GM19455 (cell line): ENCODE measurements at regions not wholly inside any gene's neighbourhood (a gene's known extent, or its start where the extent isn't known, plus 50 kb on each side); places are given as distances from the start of the nearest gene placed in this dataset.

Experiments used
- ATAC-seq: cut with Tn5 transposase; IDR thresholded peaks from one replicate; pipeline ENCODE4 v1.9.1; 2021; ENCODE audit not compliant: unreplicated experiment

DNA sequence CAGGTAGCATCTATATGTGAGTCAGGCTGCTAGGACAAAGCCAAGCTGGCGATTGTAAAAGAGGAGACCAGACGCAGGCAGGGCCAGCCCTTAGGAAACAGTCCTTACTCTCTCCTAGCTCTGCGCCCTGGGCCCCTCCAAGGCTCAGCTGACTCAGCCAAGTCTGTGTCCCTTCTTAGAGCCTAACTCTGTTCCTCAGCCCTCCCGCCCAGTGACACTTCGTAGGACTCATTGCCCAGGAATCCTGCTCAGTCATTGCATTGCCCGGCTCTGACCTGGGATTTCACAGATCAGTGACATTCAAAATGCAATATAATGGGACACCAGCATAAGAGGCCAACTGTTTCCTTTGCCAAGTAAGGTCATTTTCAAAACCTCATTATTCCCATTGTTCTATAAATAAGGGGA lies 244.2 kb downstream of the TLE3 start:
- no peak for ATAC-seq

DNA sequence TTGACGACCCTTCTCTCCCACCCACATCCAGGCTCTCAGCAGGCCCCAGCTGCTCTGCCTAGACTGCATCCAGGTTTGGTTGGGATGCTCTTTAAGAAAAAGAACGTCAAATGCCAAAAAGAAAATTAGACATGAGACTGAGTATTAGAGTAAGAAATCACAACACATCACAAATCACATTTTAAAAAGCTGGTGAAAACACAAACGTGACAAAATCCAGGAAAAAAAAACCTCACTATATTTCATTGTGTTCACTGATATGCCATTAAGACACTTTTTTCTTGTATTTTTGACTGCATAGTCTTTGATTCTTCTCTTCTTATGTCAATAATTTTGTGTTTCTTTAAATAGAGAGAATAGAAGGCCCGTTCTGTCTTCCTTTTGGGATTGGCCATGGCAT lies 243.7 kb downstream of the TLE3 start:
- no peak for ATAC-seq

DNA sequence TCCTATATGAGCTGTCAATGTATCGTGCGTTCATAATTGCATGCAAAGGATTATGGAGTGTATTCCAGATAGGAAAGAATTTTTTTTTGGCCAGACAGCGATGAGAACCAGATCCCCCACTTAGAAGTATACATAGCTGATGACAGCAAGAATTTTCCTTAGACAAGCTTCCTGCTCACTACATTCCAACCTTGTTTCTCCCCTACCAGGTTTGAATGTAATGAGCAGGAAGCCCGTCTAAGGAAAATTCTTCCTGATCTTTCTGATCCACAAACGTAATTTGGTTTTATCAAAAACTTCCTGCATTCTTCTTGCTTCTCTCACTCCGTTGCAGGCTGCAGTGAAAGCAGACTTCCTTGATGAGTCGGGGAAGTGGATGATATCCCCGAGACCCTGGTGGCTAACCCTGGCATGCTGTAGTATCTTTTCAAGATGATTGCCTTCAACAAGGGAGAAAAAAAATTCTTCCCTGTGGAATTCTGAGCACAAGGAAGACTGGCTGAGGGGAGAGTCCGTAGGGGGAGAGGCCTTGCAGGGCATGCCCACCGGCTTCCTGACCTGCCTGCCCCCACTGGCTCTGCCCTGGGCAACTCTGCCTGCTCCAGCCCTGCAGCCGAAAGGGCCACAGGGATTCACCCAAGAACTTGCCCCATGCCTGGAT lies 243.1 kb downstream of the TLE3 start:
- ATAC-seq, result no peak

DNA sequence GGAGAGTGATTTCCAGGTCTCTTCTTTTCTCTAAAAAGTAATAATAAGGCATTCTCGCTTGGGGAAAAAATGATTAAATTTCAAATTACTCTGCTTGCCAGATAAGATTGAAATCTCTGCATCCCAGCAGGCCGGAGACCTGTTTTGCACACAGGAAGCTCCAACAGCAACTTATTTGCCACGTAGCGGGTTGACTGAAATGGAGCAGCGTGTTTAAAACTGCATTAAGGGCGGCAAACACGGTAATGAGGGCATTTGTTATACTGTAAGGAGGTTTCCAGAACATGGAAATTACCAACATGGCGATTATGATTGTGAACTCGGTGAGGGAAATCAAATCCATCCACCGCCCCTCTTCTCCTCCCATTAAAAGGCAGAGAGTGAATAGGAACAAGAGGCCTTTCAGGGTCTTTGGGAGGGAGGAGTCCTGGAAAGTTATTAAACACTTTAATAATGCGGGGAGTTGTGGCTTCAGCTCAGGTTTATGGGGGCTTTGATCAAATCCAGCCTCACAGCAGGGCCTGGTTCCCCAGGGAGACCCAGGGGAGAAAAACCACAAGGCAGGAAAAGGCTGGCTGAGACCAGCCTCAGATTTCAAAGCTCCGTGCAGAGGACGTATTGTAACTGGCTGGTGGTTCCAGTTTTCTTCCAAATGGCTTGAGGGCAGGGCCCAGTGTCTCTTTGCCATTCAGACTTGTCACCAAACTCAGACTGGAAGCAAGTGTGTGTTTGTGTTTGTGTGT lies 242.3 kb downstream of the TLE3 start:
- ATAC-seq, result no peak

DNA sequence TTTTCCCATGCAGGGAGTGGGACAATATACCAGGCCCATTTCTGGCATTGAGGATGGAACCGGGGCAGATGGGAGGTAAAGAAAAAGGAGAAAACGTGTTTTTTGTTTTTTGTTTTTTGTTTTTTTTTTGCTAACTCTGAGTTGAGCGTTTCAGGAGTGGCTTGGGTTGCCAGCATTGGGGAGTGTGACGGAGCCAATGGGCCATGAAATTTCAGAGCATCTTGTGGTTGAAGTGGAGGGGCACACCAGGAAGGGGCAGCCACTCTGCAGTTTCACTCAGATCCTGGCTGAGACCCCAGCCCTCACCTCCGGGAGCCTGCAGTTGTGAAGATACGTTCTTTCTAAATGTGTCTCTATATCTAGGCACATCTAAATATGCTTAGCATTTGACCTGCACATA lies 240.5 kb downstream of the TLE3 start:
- no peak for ATAC-seq

DNA sequence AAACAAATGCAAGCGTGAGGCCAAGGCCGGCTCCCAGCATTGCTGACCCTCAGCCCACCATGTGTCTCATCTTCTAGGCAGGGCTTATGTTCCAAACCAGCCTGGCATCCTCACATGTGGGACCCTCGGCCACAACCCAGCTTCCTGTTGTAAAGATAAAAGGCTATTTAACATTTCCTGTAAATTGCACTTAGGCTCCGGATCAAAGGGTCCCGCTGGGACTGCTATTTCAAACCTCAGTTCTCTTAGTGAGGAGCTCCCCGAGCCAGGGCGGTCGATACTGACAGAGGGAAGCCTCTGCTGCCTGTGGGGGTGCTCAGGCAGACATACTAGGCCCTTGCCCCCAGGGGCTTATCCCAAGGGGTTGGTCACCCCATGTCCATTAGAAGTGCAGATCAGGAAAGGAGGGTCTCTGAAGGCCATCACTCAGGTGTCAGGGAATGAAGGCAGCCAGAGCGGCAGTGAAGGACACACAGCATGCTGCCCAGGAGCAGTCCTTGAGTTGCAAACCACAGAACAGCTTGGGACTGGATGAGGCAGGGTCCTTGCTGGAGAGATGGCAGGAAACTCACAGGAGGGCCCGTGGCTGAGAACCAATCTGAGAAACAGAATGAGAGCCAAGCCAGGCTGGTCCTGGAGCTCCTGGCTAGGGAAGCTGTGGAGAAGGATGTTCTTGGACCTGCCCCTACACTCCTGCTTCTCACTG lies 239.9 kb downstream of the TLE3 start:
- no peak for ATAC-seq

DNA sequence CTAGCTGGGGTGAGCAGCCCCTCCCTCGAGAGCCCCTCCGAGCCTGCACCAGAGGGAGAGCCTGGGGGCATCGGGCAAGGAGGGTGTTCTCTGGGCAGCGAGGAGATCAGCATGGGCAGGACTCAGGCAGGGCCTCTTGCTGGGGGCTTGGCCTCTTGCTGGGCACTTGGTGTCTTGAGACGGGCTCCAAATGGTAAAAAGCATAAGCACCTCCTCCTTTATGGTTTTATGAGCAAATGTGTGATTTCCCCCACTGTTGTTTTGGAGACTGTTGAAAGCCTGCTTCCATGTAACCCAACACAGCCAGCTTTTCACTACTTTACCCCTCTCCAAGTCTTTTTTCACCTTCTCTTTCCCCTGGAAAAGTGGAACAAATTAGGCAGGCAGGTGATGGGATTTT lies 239.3 kb downstream of the TLE3 start:
- ATAC-seq, result no peak

DNA sequence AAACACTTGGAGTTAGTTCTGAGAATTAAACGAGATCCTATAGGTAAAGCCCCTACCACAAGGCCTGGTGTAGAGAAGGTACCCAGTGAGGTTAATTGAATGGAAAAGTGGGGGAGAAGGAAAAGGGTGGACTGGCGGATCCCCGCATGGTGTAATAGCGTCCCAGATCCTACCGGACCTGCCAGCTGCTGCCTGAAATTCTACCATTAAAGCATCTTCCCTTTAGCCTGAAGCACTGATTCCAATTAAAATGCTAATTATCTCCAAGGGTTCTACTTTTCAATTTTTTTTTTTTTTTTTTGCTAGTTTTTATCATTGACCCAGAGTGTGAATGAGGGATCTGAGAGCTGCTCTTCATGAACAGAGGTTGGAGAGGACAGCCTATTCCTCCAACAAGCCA lies 237.9 kb downstream of the TLE3 start:
- no peak for ATAC-seq

DNA sequence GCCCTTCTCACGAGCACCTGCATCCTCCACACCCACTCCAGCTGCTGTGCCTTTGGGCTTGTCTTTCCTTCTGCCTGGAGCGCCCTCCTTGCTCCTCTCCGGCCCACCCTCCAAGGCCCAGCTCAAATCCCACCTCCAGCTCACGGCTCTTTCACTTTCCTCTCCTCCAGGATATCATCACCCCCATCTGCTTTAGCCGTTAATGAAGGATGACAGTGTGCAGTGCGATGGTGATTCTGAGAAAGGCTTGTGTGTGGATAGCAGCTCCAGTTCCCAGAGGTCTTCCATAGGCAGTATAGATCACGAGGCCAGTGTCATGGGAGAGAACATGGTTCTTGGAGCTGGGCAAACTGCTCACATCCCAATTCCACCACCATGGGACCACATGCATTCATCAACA lies 237.4 kb downstream of the TLE3 start:
- ATAC-seq, result no peak

DNA sequence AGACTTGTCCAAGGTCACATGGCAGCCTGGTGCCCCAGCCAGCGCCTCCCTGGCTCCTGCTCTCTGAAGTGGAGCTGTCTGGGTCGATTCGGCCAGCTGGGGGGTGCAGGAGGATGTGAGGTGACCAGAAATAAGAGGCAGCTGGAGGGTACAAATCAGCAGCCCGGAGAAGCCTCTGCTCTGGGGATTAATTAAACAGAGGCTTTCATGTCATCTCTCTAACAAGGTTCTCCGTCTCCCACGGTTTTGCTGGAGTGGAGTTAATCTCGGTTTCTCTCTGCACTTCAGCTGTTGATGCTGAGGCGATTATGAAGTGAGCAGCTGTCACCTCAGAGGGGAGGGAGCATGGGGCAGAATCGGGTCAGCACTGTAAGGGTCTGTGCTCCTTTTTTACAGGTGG lies 236.8 kb downstream of the TLE3 start:
- ATAC-seq, result no peak

DNA sequence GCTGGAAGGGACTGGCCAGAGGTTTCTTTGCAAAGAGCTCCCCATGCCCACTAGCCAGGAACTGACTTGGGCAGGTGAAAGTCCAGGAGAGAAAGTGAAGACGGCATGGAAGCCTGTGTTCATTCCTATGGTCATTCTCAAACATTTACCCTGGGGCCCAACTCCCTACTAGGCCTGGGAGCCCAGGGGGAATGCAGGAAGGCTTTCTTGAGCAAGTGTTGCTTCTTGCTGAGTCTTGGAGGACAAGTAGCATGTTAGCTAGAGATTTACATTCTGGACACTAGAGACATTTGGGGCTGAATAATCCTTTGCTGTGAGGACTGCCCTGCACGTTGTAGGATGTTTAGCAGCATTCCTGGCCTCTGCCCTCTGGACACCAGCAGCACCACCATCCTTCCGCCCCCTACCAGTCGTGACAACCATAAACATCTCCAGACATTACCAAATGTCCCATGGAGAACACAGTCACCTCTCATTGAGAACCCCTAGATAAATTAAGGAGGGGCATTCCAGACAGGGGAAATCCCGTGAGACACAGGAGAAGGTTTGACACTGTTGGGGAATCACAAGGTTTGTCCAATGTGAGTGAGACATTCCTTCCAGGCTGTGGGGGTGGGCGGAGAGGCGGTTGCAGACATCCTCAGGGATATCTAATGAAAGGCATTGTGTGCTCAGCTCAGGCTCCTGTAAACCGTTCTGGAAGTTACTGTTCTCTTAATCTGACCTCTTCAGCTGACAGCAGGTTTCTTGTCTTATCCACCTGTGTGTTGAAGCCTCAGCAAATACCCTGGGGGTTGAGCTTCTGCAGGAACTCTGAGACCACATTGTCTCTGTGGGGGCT lies 236.2 kb downstream of the TLE3 start:
- no peak for ATAC-seq

DNA sequence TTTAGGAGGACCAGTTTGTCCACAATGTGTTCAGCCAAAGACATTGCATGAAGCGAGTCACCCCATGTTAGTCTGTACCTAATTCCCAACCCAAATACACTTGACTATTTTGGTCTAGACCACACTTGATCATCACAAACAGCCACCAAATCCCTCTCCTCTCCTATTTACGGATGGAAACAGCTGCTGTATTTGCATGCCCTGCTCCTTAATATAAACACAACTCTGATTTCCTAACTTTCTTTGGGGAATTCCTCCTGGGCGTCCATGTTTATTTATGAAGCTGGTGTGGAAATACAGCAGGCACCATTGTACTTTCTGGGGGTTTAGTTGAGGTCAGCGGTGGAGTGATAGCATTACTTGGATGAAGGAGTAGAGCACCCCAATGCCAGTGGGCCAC lies 235.2 kb downstream of the TLE3 start:
- no peak for ATAC-seq

DNA sequence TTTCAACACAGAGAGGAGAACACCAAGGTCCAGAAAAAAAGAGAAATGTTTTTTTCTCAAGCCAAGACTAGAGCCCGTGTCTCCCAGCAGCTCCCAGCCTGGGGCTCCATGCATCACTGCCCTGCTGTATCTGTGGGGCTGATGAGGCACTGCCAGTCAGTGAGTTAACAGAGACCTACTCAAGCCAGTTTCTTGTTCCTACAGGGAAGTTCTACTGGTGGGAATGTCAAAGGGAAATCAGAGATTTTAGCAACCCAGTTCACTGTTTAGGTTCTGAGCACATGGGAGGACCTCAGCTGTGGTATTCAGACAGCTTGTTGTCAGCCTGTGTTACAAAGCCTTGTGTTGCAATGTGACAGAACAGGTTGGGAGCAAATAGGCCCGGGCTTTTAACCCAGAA lies 234.3 kb downstream of the TLE3 start:
- ATAC-seq, result no peak

DNA sequence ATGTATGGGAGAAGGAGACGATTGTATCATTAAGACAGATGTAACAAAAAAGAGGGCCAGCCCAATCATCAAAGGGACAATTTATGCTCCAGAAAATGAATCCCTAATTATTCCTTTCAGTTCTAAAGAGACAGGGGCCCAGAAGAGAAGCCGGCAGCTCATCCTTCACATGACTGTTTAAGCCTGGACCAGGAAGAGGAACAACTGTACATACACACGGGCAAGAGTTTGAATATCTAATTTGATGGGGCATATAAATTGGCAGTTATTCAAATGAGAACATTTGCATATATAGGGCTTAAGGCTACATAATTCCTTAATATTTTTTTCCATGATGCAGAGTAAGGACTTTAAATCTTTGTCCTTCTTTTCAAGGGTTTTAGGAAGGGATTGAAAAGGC lies 232.3 kb downstream of the TLE3 start:
- no peak for ATAC-seq

DNA sequence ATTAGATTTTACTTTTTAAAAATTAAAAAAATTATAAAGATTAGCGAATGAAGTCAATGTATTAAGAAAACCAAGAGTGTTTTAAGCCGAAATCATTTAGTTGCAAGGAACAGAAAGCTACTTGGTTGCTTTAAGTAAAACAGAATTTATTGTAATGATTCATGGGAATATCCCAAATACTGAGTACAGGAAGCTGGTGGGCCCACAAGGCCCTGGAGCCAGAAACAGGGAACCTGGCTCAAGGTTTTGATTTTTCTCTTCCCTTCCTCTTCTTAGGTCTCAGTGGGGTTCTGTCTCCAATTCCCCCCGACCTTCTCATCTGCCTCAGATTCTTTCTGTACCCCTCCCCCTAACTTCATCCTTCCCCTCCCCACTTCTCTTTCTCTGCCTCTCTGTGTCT lies 229.0 kb downstream of the TLE3 start:
- no peak for ATAC-seq

DNA sequence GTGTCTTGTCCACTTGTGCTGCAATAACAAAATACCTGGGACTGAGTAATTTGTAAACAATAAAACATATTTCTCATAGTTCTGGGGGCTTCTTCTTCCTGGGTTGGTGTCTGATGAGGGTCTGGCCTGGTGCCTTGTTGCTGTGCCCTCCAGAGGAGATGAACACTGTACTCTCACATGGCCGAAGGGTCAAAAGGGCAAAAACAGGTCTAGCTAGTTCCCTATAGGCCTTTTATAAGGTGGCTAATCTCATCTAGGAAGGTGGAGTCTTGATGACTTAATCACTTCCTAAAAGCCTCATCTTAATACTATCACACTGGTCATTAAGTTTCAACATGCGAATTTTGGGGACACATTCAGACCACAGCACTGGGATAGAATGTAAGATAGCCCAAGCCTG lies 228.4 kb downstream of the TLE3 start:
- no peak for ATAC-seq

DNA sequence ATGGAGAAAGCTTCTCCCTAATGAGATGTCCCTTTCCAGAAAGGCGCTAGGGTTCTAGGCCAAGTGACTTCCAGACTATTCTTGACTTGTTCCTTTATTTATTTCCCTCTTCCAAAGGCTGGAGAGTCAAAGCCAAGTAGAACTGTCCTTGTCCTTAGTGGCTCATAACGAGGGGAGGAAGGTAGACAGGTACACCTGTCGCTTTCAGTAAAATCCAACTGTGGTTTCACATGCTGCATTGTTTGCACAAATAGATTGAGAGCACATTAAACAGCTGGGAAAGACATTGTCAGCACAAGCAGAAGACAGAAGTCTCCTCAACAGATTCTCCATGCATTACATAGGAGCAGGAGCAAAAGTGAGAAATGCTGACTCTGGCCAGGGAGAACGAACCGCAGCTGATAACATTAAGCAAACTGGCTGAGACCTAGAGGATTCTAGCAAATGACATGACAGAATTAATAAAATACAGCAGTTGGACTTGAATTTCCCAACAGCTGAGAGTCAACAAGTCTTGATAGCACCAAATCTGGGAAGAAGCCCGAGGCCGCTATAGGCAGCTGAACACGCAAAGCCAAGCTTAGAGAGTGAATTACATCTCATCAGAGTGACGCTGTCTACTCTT lies 227.7 kb downstream of the TLE3 start:
- ATAC-seq, result no peak

DNA sequence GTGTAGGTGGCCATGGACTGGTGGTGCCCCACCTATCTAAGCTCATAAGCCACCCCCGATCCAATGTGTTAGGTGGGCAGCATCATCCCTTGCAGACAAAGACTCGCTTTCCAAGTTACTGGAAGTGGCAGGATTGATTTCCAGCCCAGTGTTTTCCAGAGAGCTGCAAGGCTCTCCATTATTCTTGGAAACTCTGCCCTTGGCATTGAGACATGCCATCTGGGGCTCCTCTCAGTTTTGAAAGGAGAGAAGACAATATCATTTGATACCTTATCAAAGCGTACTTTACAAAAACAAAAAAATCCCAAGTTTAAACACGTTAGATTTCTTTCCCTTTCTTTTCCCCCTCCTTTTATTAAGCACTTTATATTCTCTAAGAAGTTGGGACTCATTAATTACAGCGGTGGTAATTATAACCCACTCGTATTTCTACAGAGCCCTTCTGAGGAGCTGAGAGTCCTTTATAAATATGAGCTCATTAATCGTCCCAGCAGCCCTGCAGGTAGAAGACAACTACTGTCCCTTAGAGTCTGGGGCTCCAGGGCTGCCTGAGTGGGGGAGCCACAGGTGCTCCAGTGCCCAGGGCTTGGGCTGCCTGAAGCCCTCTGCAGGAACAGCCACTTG lies 226.1 kb downstream of the TLE3 start:
- ATAC-seq, result no peak

DNA sequence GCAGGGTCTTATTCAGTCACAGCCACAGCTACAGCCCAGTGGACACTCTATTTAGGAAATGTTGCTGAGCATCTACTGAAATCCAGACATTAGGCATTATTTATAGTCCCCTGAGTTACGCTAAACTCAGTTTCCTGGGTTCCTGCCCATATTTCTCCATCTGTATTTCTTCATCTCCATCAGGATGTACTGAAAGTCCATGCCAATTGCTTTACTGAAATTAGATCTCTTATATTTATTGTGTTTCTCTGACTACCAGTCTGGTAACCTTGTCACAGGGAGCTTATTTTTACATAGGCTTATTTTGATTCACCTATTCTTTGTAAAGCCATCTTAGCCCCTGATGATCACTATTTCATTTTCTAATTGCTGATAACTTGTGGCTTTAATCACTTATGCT lies 223.9 kb downstream of the TLE3 start:
- no peak for ATAC-seq

DNA sequence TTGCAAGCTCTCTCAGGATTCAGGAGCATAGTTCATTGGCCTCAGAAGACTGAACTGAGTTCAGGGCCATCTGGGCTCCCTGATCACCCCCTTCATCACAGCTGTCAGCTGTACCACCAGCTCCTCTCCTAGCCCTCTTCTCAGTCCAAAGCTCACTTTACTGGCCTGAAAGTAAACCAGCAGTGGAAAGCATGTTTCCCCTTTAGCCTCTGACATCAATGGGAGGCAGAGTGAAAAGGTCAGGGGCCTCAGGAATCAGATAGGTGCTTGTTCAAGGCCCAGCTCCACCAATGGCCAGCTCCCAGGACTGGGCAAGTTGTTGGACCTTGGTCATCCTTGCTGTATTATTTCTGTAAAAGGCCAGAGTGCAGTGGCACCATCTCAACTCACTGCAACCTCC lies 223.4 kb downstream of the TLE3 start:
- ATAC-seq, result no peak
